ENCODE measurements at regions not wholly inside any gene's neighbourhood (a gene's known extent, or its start where the extent isn't known, plus 50 kb on each side); places are given as distances from the start of the nearest gene placed in this dataset.

GRCh38 chr1:30400507-30400906, 322.9 kb downstream of the MATN1 start:
- no peak for DNase-seq

GRCh38 chr1:30399026-30399425, 324.4 kb downstream of the MATN1 start:
- no peak for DNase-seq

- no peak for DNase-seq
Measured at GRCh38 chr1:30397576-30397975, 325.8 kb downstream of the MATN1 start.

- DNase-seq = no peak
Measured at GRCh38 chr1:30395631-30396030, 327.8 kb downstream of the MATN1 start.

GRCh38 chr1:30388386-30388785, 335.0 kb downstream of the MATN1 start:
- no peak for DNase-seq

- DNase-seq = no peak
Measured at GRCh38 chr1:30386156-30386926, 337.0 kb downstream of the MATN1 start.

GRCh38 chr1:30385246-30385995, 338.0 kb downstream of the MATN1 start:
- no peak for DNase-seq

GRCh38 chr1:30384286-30385245, 338.8 kb downstream of the MATN1 start:
- peak; percentile 48 for DNase-seq

GRCh38 chr1:30383221-30383711, 340.1 kb downstream of the MATN1 start:
- peak; percentile 35 for DNase-seq

GRCh38 chr1:30382496-30382895, 340.9 kb downstream of the MATN1 start:
- no peak for DNase-seq

GRCh38 chr1:30381671-30382365, 341.6 kb downstream of the MATN1 start:
- no peak for DNase-seq

- DNase-seq = no peak
Measured at GRCh38 chr1:30381266-30381665, 342.1 kb downstream of the MATN1 start.

GRCh38 chr1:30380625-30380984, 342.8 kb downstream of the MATN1 start:
- no peak for DNase-seq

GRCh38 chr1:30379684-30380624, 343.4 kb downstream of the MATN1 start:
- DNase-seq = peak; percentile 75

GRCh38 chr1:30378991-30379581, 344.3 kb downstream of the MATN1 start:
- DNase-seq = peak; percentile 97

GRCh38 chr1:30378003-30378596, 345.3 kb downstream of the MATN1 start:
- no peak for DNase-seq

GRCh38 chr1:30377230-30378002, 346.0 kb downstream of the MATN1 start:
- DNase-seq = peak; percentile 5

GRCh38 chr1:30376054-30376697, 347.2 kb downstream of the MATN1 start:
- no peak for DNase-seq

- DNase-seq = no peak
Measured at GRCh38 chr1:30375156-30375555, 348.2 kb downstream of the MATN1 start.
